Superior temporal gyrus (tissue), 1 donor: ENCODE measurements at regions not wholly inside any gene's neighbourhood (a gene's known extent, or its start where the extent isn't known, plus 50 kb on each side); places are given as distances from the start of the nearest gene placed in this dataset.
"Not testable (repeated sequence)": the region's sequence is repeated elsewhere in the genome, so short reads cannot be mapped to it uniquely, and the experiment has no call there.

ENCODE experiments used
- DNase-seq: peaks from one replicate; pipeline ENCODE4 v3.0.0-alpha.2; 2016; ENCODE audit errors: extremely low spot score

DNA sequence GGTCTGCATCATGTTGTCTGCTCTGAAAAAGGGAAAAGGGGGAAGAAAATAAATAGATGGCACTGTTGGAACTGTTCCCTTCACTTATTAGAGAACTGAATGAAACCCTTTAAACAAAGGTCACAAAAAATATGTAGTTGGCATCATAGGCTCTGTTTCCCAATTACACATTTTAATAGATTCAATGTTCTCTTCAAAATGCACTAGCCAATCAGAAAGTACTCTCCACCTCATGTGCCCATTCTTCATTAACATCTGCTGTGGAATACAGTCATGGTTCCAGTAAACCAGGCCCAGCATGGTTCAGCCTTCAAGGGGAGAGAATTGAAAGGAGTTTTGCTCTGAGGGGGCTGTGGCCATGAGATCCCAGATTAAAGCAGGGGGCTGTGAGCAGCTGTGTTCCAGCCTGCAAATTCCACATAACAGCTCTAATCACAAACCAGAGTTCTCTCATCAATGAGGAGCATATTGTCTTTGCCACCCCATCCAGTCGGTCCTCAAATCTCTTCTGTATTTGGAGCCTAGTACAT, 165.9 kb upstream of the CREB1 start:
- DNase-seq = no peak

DNA sequence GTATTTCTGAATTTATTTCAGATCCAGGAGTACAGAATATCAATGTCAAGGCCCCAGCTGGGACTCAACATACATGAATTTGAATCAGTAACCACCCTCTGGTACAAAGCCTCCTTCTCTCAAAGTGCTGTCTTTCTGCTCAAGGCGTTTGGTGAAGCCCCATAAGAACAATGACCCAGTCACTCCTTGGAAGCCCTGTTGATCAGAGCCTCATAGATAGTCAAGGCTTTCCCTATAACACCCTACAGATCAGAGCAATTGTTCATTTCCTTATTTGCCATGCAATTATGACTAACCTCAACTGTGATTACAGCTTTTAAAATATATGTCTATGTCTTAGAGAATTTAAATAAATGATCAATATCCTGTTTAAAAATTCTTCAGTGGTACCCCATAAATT, 159.1 kb upstream of the CREB1 start:
- no peak for DNase-seq

DNA sequence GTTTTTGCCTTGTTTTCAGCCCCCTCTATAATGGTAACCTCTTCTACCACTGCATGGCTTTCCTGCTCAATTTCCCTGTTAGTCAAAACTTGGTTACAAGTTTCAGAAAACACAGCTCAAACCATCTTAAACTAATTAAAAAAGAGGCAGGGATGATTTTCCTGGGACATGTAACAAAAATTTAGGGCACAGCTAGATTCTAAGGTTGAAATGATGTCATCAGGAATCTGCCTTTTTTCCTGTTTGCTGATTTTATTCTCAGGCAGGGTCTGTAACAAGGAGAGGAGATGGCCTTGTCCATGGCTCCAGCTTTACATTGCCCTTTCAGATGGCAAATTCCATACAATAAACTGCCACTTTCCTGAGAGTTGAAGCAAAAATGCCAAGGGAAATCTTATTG, 157.9 kb upstream of the CREB1 start:
- DNase-seq = no peak

DNA sequence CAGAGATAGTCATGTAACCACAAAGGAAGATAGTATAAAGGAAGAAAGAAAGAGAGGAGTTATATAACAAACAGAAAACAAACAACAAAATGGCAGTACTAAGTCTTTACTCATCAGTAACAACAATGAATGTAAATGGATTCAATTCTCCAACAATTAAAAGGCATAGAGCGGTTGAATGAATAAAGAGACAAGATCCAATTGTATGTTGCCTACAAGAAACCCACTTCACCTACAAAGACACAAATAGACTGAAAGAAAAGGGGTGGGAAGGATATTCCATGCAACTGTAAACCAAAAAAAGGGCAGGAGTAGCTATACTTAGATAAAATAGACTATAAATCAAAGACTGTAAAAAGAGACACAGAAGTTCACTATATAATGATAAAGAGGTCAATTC, 157.3 kb upstream of the CREB1 start:
- DNase-seq = no peak

DNA sequence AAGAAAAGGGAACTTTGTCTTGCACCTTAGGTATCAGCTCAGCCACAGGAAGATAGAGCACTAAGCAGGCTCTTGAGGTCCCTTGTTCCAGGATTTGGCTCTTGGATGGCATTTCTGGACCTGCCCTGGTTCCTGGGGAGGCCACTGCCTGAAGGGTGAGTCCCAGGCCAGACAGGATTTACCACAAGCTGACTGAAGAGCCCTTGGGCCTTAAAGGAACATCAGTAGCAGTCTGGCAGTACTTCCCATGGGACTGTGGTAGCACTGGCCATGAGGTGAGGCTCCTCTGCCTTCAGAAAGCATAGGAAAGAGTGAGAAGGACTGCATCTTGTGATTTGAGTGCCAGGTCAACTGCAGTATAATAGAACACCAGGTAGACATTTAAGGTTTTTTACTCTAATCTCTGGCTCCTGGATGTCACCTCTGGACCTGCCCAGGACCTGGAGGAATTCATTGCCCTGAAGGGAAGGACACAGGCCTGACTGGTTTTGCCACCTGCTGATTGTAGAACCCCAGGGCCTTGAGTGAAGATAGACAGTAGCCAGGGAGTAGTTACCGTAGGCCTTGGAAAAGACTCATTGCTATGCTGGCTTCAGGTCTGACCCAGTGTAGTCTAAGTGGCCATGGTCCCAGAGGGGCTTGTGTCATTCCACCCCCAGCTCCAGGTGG, 154.4 kb upstream of the CREB1 start:
- no peak for DNase-seq

DNA sequence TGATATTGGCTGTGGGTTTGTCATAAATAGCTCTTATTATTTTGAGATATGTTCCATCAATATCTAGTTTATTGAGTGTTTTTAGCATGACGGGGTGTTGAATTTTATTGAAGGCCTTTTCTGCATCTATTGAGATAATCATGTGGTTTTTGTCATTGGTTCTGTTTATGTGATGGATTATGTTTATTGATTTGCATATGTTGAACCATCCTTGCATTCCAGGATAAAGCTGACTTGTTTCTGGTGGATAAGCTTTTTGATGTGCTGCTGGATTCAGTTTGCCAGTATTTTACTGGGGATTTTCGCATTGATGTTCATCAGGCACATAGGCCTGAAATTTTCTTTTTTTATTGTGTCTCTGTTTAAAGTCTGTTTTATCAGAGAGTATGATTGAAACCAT, 151.1 kb upstream of the CREB1 start:
- DNase-seq = not testable (repeated sequence)

DNA sequence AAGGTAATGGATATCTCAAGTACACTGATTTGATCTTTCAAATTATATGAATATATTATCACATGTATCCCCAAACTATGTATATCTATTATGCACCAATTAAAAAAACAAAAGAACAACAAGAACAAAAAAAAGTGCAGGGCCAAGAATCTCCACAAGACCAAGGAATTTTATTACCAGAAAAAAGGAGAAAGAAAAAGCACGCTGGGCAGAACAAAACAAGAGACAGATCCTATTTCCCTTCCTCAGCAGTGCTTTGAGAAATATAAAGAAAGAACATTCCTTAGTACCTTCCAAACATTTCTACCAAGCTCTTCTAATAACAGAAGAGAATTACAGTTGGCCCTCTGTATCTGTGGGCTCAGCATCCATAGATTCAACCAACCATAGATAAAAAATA, 144.7 kb upstream of the CREB1 start:
- DNase-seq = no peak

DNA sequence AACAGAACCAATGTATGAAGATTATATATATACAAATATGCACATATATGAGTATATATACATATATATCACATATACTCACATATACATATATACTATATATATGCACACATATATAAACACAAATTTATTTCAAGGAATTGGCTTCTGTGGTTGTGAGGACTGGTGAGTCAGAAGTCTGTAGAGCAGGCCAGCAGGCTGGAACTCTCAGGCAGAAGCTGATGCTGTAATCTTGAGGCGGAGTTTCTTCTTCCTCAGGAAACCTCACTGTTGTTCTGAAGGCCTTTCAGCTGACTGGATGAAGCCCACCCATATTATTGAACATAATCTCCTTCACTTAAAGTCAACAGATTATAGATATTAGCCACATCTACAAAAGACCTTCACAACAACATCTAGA, 143.9 kb upstream of the CREB1 start:
- no peak for DNase-seq

DNA sequence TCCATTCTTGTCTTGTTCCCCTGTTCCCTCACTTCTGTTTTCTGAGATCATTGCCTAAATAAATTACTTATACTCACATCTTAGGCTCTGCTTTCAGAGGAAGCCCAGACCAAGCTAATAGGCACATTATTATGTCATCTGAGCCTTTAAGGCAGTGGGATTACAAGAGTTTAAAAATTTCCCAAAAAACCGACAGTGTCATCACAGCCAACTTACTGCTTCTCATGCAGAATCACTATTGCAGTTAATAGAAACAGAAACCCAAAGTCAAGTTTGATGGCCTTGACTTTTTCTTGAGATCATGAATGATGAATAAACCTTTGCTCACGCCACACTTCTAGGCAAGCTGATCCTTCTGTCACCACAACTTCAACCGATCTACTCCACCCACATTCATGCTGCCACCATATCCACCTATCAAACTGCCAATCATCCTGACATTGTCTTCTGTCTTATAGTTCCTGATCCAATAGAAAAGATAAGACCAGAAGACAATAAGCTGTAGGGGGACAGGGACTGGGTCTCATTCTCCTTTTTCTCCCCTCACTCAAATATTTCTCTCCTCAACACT, 142.7 kb upstream of the CREB1 start:
- no peak for DNase-seq

DNA sequence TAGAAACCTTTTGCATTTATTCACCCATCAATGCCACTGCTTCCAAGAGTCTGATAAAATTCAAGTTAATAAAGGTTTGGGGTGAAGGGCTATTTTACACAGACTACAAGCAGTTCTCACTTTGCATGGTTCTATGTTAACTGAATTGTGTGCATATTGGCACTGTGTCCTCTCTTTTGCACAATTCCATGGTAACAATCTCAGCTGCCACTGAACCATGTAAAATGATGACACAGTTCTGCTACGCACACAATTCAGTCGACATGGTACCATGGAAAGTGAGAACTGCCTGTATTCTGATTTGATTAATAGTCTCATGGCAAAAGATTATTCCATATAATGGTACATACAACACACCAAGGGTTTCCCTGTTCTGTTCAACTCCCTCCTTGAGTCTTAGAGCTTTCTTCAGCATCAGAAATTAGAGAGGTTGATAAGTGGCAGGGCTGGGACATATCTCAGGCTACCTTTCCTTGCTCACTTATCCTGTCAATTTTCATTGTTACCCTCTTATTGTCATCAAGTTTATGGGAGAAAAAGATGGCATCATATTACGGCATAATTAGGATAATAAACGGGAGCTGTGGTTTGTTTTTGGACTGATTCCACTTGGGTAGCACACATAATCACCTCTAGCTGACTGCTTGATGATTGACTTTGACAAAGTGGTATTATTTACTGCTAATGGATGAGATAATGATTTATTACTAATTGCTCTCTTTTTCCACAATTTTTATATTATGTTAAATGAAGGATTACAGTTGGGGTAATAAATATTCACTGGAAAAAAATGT, 139.3 kb upstream of the CREB1 start:
- DNase-seq = no peak

DNA sequence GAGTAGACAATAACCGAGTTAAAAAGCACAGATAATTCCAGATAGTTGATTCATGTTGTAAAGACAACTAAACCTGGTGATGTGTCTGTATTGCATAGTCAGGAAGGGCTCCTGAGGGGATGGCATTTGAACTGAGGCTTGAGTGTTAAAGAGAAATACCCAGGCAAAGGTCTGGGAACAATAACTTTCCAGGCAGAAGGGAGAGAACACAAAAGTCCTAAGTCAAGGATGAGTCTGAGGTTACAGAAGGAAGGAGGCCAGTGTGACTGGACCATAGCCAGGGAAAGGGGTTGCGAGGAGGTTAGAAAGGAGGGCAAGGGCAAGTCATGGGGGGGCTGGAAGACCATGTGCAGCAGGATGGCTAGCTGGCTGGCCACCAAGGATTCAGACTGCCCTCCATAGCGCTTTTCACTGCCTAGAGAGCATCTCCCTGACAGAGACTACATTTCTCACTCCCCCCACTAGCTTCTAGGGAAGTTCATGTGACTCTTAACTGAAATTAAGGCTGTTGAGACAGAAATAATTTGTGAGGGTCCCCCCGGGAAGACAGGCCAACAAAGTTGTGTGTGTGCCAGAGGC, 135.5 kb upstream of the CREB1 start:
- no peak for DNase-seq

DNA sequence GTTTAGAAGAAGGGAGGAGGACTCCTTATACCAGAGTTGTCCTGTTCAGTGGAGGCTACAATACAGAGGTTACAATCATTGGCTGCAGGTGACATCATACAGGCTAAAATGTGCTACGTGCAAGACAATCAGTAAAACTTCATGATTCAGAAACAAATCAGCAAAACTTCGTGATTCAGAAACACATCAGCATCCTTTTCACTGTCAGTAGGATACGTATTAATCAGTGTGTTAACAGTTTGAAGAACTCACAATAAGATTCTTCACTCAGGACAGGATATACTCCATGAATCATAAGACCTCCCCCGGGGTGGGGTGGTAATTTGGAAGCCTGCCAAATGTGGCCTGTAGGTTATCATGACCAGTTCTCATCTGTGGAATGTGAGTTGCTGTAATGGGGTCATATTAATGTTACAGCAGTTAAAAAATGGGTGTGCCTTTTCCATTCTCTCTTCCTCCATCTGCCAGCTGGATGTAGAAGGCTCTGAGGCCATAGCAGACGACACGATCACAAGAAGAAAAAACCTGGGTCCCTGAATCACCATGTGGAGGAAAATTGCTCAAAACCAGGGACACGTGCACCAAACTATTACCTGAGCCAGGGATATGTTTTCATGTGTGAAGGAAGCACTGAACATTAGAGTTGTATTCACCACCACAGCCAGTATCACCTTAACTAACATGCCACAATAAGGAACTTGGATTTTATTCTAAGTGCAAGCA, 134.8 kb upstream of the CREB1 start:
- DNase-seq = no peak

DNA sequence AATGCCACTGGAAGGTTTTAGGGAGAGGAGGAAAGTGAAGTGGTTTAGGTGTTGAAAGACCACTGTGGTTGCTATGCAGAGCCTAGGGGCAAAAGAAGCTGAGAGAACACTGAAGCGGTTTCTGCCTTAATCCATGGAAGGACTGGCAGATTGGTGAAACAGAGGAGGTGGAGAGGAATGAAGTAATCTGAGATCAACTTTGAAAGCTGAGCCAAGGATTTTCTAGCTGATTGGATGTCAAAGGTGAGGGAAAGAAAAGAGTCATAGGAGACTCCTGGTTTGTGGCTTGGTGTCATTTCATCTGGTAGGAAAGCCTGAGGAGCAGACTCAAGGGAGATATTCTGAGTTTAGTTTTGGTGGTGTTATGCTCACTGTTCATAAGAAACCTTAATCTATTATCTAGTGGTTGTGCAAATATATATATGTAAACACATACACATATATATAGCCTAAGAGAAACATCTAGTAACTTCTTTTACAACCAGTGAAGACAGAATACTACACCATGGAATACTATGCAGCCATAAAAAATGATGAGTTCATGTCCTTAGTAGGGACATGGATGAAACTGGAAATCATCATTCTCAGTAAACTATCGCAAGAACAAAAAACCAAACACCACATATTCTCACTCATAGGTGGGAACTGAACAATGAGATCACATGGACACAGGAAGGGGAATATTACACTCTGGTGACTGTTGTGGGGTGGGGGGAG, 134.1 kb upstream of the CREB1 start:
- DNase-seq = no peak

DNA sequence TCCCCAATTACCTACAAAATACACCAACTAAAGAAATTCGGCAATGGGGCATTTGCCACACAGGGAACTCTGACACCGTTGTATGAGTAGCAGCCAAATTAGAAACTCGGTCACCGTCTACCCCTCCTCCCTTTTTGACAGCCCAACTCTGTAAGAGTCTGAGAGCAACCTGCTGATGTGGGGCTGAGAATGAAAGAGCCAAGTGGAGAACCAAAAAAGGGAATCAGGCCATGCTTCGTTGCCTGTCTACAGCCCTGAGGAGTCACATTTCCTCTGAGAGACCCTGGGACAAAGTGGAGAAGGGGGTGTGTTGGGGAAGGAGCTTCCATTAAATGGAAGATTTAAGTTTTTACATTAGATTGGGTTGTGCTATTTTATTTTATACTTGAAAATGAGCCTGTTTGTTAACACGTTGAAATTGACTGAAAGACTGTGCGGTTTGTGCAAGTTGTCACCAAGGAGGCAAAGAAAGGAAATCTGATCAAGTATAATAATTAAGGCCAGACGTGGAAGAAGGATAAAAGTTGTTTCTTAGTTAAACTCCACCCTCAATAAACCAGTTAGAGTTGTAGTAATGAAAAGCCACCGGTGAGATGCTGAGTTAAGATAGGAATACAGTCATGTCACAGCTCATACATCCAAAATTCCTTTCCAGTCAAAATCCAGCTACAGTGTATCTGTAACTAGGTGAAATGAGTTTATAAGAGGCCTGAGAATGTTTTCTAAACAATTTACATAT, 131.7 kb upstream of the CREB1 start:
- DNase-seq = no peak

DNA sequence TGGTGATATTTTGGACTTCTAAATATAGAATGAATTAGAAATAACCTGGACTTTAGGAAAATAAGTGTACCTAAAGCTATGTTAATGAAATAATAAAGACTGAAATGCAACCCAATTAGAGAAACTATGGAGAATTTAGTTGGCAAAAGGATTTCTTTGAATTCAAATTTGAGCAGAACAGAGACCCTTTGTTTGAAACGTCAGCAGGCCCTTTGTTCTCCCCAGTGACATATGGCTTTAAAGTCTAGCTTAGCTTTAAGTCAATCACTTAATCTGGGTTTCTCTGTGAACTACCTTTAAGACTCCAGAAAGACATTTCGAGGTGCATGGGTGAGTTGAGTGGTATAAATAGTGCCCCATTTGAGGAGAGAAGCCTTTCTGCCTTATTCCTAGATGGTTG, 130.5 kb upstream of the CREB1 start:
- DNase-seq = peak; percentile 64

DNA sequence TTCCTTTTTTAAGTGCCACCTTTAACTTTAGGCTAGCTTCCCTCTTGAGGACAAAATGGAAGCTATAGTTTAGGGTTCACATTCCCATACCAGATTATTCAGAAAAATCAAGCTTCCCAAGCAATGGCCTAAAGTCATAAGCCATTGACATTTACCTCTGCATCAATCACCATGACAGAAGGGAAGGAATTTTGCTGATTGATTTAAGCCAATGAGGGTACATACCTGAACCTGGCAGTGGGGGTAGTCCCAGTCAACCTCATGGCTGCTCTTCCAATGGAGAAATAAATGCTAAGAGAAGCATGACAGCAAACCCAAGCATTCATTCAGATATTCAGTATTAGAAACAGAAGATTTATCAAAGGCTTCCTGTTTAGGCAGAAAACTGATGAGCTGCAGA, 128.4 kb upstream of the CREB1 start:
- no peak for DNase-seq

DNA sequence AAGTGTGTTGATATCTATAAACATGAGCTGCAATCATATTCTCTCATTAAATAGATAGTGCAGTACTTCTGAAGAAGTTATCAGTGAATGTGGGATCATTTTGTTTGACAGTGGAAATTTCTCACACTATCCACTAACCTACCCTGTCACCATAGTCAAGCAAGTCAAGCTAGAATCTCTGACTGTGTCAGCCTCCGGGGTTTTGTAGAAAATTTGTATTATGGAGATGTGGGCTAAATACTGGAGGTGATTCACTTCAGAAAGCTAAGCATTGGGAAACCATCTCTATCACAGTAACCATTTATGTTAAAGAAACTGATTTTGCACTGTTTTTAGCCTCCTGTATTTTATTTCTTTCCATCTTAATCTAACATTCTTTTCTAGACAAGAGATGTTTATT, 126.6 kb upstream of the CREB1 start:
- DNase-seq = no peak

DNA sequence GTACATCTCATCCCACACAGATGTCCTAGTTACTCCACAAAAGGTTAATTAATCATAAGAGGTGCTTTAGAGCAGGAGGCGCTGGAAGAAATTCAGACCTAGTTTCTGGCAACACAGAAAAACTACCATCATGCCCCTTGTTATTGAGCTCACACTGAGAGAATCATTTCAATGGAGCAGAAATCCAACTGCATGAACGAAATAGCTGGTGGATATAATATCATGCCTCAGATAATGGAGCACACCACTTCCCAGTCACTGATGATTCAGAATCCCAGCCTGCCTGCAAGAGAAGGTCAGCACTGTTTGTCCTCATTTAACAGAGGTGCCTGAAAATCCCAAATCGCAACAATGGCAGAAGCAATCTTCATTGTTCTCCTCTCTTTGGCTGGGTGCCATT, 125.8 kb upstream of the CREB1 start:
- no peak for DNase-seq

DNA sequence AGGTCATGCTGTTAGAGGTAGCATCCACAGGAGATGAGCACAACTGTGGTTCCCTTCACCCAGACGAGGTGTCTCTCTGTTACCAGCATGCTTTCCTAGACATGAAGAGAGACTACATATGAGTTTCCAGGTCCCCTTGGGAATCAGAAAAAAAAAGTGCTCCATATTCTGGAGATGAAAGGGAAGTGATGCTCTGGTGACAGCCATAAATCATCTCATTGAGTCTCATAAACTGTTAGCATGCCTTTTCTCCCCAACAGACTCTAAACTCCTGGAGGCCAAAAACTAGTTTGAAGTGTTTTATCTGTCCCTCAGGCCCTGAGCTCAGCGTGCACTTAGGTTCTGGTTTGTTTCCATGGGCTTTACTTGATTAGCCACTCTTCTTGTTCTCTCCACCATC, 124.6 kb upstream of the CREB1 start:
- no peak for DNase-seq

DNA sequence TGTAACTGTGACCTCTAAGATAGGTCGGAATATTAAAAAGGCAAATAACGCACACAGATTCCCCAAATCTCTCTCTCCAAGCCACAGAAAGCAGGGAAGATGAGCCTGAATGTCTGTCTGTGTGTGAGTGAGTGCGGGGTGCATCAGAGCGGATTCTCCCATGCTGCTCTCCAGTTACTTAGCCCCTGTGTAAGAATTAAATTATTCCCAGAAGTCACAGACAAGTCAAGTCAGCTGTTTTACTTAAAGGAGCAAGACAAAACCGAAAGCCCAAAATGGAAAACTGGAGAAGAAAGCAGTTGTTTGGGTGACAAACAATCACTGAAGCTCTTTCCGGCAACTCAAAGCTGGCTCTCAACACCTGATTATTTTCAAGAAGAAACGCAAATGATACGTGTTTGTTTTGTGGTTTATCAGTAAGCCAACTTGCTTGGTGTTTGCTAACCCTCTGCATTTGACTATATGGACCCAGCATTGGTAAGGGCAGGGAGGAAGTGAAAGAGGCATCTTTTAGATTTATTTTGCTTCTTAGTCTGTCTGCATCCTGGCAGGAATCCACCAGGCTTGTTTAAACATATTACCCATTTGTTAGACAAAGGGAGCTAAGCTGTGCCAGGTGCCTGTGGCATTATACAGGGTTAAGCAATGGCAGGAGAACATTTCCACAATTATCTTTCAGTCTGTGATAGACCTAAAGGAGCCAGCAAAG, 121.5 kb upstream of the CREB1 start:
- DNase-seq = peak; percentile 17
